IMR-90 (cell line): ENCODE measurements at regions not wholly inside any gene's neighbourhood (a gene's known extent, or its start where the extent isn't known, plus 50 kb on each side); places are given as distances from the start of the nearest gene placed in this dataset.

Experiments
- ATAC-seq: fragments of 200-7000 bp; cut with Tn5 transposase; 2 replicates; pipeline ENCODE4 v1.9.1; 2020; ENCODE audit warnings: low read depth, mild to moderate bottlenecking, moderate library complexity
- BruUV-seq: library from RNA; stranded (reverse); fragments of 400-500 nt; replicated peaks from 2 replicates; lab custom pipeline; 2021; lab: Mats Ljungman, UMichigan
- CTCF ChIA-PET: fragments of 300-600 bp; formaldehyde crosslinking; extraction: SDS; loops from one replicate; lab custom pipeline; 2021; ENCODE audit warnings: antibody characterized with exemption; lab: Yijun Ruan, JAX
- POLR2A ChIA-PET: fragments of 300-600 bp; sonication (Branson Sonifier 250); formaldehyde crosslinking; loops from one replicate; lab custom pipeline; 2022; ENCODE audit warnings: antibody characterized with exemption; ENCODE audit not compliant: unreplicated experiment; lab: Charles Lee
- DNase-seq: peaks from one replicate; pipeline ENCODE4 v3.0.0; 2013
- H2AFZ ChIP-seq: replicated peaks from 2 replicates; pipeline ENCODE3; 2013; ENCODE audit warnings: low read length, mild to moderate bottlenecking; ENCODE audit not compliant: poor library complexity
- H2AK5ac ChIP-seq: 2 replicates; pipeline ENCODE4 v1.6.1; 2013; ENCODE audit warnings: low read depth, low read length, inconsistent platforms
- H2AK9ac ChIP-seq: replicated peaks from 2 replicates; pipeline ENCODE3; 2013; ENCODE audit warnings: mild to moderate bottlenecking, low read depth, low read length, moderate library complexity; ENCODE audit not compliant: poor library complexity
- H2BK120ac ChIP-seq: 2 replicates; pipeline ENCODE4 v1.6.1; 2013; ENCODE audit warnings: low read depth, low read length, inconsistent platforms
- H2BK15ac ChIP-seq: 3 replicates; pipeline ENCODE4 v1.6.1; 2013; ENCODE audit warnings: low read depth, low read length, inconsistent platforms
- H2BK20ac ChIP-seq: 2 replicates; pipeline ENCODE4 v1.6.1; 2013; ENCODE audit warnings: low read depth, mild to moderate bottlenecking, inconsistent platforms, low read length, moderate library complexity
- H2BK5ac ChIP-seq: 2 replicates; pipeline ENCODE4 v1.6.1; 2013; ENCODE audit warnings: mild to moderate bottlenecking, low read depth, low read length, inconsistent platforms; ENCODE audit not compliant: poor library complexity, severe bottlenecking
- H3K14ac ChIP-seq: replicated peaks from 2 replicates; pipeline ENCODE4 v1.6.1; 2013; ENCODE audit warnings: low read depth, low read length, inconsistent platforms
- H3K18ac ChIP-seq: 2 replicates; pipeline ENCODE4 v1.6.1; 2013; ENCODE audit warnings: low read depth, low read length, control low read depth
- H3K23ac ChIP-seq: 2 replicates; pipeline ENCODE4 v1.6.1; 2013; ENCODE audit warnings: low read depth, low read length, inconsistent platforms
- H3K27ac ChIP-seq: 2 replicates; pipeline ENCODE4 v1.5.1; 2013; ENCODE audit warnings: mild to moderate bottlenecking, control low read depth, low read length; ENCODE audit not compliant: insufficient read depth
- H3K27me3 ChIP-seq: 2 replicates; pipeline ENCODE4 v1.6.1; 2013; ENCODE audit warnings: low read length; ENCODE audit not compliant: control insufficient read depth, insufficient read depth
- H3K36me3 ChIP-seq: 2 replicates; pipeline ENCODE4 v1.6.1; 2013; ENCODE audit warnings: low read length, mixed read lengths; ENCODE audit not compliant: control insufficient read depth, insufficient read depth
- H3K4ac ChIP-seq: 2 replicates; pipeline ENCODE4 v1.6.1; 2013; ENCODE audit warnings: low read depth, low read length, inconsistent platforms
- H3K4me1 ChIP-seq: 2 replicates; pipeline ENCODE4 v1.6.1; 2013; ENCODE audit warnings: low read length, mixed read lengths; ENCODE audit not compliant: control insufficient read depth, insufficient read depth
- H3K4me2 ChIP-seq: 2 replicates; pipeline ENCODE4 v1.6.1; 2013; ENCODE audit warnings: low read depth, mild to moderate bottlenecking, control low read depth, low read length, moderate library complexity
- H3K4me3 ChIP-seq: 2 replicates; pipeline ENCODE4 v1.5.1; 2013; ENCODE audit warnings: low read depth, mild to moderate bottlenecking, control low read depth, low read length, moderate library complexity; ENCODE audit not compliant: insufficient read depth
- H3K56ac ChIP-seq: 2 replicates; pipeline ENCODE4 v1.6.1; 2013; ENCODE audit warnings: low read length, inconsistent platforms; ENCODE audit not compliant: insufficient read depth; ENCODE audit errors: extremely low read depth
- H3K79me1 ChIP-seq, 2 experiments: 2 replicates each; pipeline ENCODE4 v1.6.1; 2013; ENCODE audit warnings: low read length in 2 of 2, inconsistent platforms in 1 of 2, low read depth in 1 of 2
- H3K9ac ChIP-seq: 2 replicates; pipeline ENCODE4 v1.6.1; 2013; ENCODE audit warnings: low read depth, low read length, control low read depth
- H3K9me1 ChIP-seq: 2 replicates; pipeline ENCODE4 v1.6.1; 2013; ENCODE audit warnings: low read length, inconsistent platforms; ENCODE audit not compliant: insufficient read depth
- H3K9me3 ChIP-seq: 2 replicates; pipeline ENCODE4 v1.6.1; 2013; ENCODE audit warnings: low read length; ENCODE audit not compliant: control insufficient read depth, insufficient read depth
- H4K20me1 ChIP-seq: 2 replicates; pipeline ENCODE4 v1.6.1; 2013; ENCODE audit warnings: low read length, inconsistent platforms; ENCODE audit not compliant: insufficient read depth
- H4K5ac ChIP-seq: 2 replicates; pipeline ENCODE4 v1.6.1; 2013; ENCODE audit warnings: mild to moderate bottlenecking, low read depth, low read length, control low read depth
- H4K8ac ChIP-seq, 2 experiments: 2 replicates each; pipeline ENCODE4 v1.6.1; 2013; ENCODE audit warnings: low read depth in 2 of 2, low read length in 2 of 2, control low read depth in 1 of 2, inconsistent platforms in 1 of 2
- H4K91ac ChIP-seq: 2 replicates; pipeline ENCODE4 v1.6.1; 2013; ENCODE audit warnings: low read depth, low read length, inconsistent platforms; ENCODE audit not compliant: insufficient read depth
- BHLHE40 ChIP-seq: fragments of 150-350 bp; IDR thresholded peaks from 2 replicates; pipeline ENCODE4 v1.6.1; 2016; ENCODE audit warnings: mild to moderate bottlenecking, low read depth, low read length
- FOS ChIP-seq: fragments of 150-350 bp; IDR thresholded peaks from 2 replicates; pipeline ENCODE4 v1.6.1; 2016; ENCODE audit warnings: low read depth, low read length
- POLR2A ChIP-seq: IDR thresholded peaks from 2 replicates; pipeline ENCODE4 v1.6.1; 2012; ENCODE audit warnings: mild to moderate bottlenecking, low read depth, low read length
- WGBS, 2 experiments: methylation state at CpG; one replicate each; pipeline versions ENCODE4 v1.1.5 to v1.1.7; 2013; ENCODE audit warnings: missing lambda C conversion rate in 2 of 2; ENCODE audit not compliant: insufficient read length in 1 of 2; ENCODE audit errors: extremely low coverage in 2 of 2; 5-methylcytosine and 5-hydroxymethylcytosine counted together
- dilution Hi-C: fragments of 300-500 bp; cut with HindIII; formaldehyde crosslinking; loops from one replicate; pipeline ENCODE4 v1.14.3; 2018; ENCODE audit warnings: low sequenced_read_pairs; ENCODE audit not compliant: unreplicated experiment
- in situ Hi-C: fragments of 300-500 bp; cut with MboI; formaldehyde crosslinking; loops from 3 replicates; pipeline ENCODE4 v1.14.3; 2019; ENCODE audit warnings: low sequenced_read_pairs, inconsistent platforms, mixed read lengths
- intact Hi-C: fragments of 100-400 bp; cut with micrococcal nuclease; formaldehyde crosslinking; loops from 2 replicates; pipeline ENCODE4 v1.10.0; 2022
- TF ChIP-seq, protein P1 (sequence below): conservative IDR thresholded peaks from 2 replicates; pipeline ENCODE4 v1.5.1; 2012; ENCODE audit warnings: mild to moderate bottlenecking, low read depth, low read length, improper control_type of control experiment

DNA sequence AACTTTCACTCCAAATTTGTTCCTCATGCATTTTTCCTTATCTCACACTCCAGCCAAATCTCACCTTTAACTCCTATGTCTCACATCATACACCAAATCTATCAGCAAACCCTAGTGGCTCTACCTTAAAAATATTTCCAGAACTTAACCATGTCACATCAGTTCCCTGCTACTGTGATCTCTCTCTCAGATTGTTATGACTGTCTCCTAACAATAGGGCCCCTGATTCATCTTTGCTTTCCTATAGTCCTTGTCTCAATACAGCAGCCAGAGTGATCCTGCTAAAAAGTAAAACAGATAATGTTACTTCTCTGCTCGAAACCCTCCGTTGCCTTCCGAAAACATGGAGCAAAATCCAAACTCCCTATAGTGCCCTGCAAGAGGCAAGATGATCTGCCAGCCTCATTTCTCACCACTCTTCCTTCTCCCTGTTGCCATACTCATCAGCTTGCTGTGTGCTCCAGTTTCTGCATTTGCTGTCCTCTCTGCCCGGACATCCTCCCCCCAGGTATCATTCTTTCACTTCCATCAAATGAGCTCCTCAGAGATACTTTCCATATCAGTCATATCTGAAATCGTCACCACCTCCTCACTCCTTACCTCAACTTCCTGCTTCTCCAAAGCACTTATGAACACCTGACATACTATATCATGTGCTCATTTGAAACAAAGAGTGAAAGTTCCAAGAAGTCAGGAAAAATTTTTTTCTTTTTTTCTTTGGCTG is 293.4 kb upstream of the NR3C2 start:
- DNase-seq (no peak), ATAC-seq (no peak)
- Histone ChIP-seq H3K56ac (no peak overlapping the region), H3K4me2 (no peak overlapping the region), H3K9me1 (no peaks in the 10 kb centered on the region), H2BK5ac (no peak overlapping the region), H4K5ac (no peak overlapping the region), H3K79me1 (no peaks in the 10 kb centered on the region), H3K14ac (no peak overlapping the region), H4K20me1 (no peaks in the 10 kb centered on the region), H2AK9ac (no peak overlapping the region), H3K27me3 (no peaks in the 10 kb centered on the region), H2BK120ac (no peak overlapping the region), H3K18ac (no peak overlapping the region), H2AK5ac (no peak overlapping the region), H3K27ac (no peak overlapping the region), H4K91ac (no peak overlapping the region), H3K4ac (no peak overlapping the region), H3K9ac (no peak overlapping the region), H3K4me3 (no peak overlapping the region), H4K8ac (no peak overlapping the region), H3K4me1 (no peaks in the 10 kb centered on the region; the same call in 1 of the 2 replicates), H2BK15ac (no peak overlapping the region), H3K36me3 (no peaks in the 10 kb centered on the region), H2BK20ac (no peak overlapping the region), H3K23ac (no peak overlapping the region), H3K9me3 (no peaks in the 10 kb centered on the region), H2AFZ (no peak overlapping the region)
- dilution Hi-C loops: no loop called here
- 40% methylated on average over 1 of the region's 5 CpGs; no CpG with 5 or more reads in 1 of the 2 experiments for WGBS, 2 experiments
- POLR2A ChIA-PET: no interaction called here
- CTCF ChIA-PET: no interaction called here
- in situ Hi-C loops: no loop called here
- intact Hi-C loops: loop anchor here (5.0 kb wide), 1 partner anchor 1132 kb away; no protein-coding TSS in a partner anchor
- no peak for TF ChIP-seq BHLHE40
- TF ChIP-seq FOS: no peak
- TF ChIP-seq POLR2A: no peak
- TF ChIP-seq, protein P1, sequence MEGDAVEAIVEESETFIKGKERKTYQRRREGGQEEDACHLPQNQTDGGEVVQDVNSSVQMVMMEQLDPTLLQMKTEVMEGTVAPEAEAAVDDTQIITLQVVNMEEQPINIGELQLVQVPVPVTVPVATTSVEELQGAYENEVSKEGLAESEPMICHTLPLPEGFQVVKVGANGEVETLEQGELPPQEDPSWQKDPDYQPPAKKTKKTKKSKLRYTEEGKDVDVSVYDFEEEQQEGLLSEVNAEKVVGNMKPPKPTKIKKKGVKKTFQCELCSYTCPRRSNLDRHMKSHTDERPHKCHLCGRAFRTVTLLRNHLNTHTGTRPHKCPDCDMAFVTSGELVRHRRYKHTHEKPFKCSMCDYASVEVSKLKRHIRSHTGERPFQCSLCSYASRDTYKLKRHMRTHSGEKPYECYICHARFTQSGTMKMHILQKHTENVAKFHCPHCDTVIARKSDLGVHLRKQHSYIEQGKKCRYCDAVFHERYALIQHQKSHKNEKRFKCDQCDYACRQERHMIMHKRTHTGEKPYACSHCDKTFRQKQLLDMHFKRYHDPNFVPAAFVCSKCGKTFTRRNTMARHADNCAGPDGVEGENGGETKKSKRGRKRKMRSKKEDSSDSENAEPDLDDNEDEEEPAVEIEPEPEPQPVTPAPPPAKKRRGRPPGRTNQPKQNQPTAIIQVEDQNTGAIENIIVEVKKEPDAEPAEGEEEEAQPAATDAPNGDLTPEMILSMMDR: no peak
- BruUV-seq: no TSS peak
